Loucy (cell line): ENCODE measurements at regions not wholly inside any gene's neighbourhood (a gene's known extent, or its start where the extent isn't known, plus 50 kb on each side); places are given as distances from the start of the nearest gene placed in this dataset.

Experiments used
- CTCF ChIP-seq: fragments of 200-600 bp; sonication (generic); conservative IDR thresholded peaks from 2 replicates; pipeline ENCODE4 v1.5.1; 2014; ENCODE audit warnings: mild to moderate bottlenecking, antibody characterized with exemption, low read length
- EZH2phosphoT487 ChIP-seq: fragments of 200-600 bp; IDR thresholded peaks from 2 replicates; pipeline ENCODE4 v1.6.1; 2018; ENCODE audit warnings: antibody characterized with exemption, mild to moderate bottlenecking, moderate library complexity, borderline replicate concordance

GRCh38 chr7:112985377-112985987, 101.1 kb downstream of the GPR85 start:
- TF ChIP-seq EZH2phosphoT487, result no peak
- TF ChIP-seq CTCF, result no peak
